ENCODE measurements at regions not wholly inside any gene's neighbourhood (a gene's known extent, or its start where the extent isn't known, plus 50 kb on each side); places are given as distances from the start of the nearest gene placed in this dataset.

GRCh38 chr2:51888120-51888519, 856.2 kb upstream of the NRXN1 start:
- TF ChIP-seq CTCF (IDR thresholded peaks at IDR 0.05) (no peak), POLR2AphosphoS5 (IDR thresholded peaks at IDR 0.05) (no peak)

Measured in suprapubic skin (tissue), 3 donors.